Spleen (tissue), 11 donors: ENCODE measurements at regions not wholly inside any gene's neighbourhood (a gene's known extent, or its start where the extent isn't known, plus 50 kb on each side); places are given as distances from the start of the nearest gene placed in this dataset.
"Not testable (repeated sequence)": the region's sequence is repeated elsewhere in the genome, so short reads cannot be mapped to it uniquely, and the experiment has no call there.

Source experiments
- DNase-seq: peaks from one replicate; pipeline ENCODE4 v3.0.0-alpha.2; 2020
- H3K27ac ChIP-seq, 8 donors: fragments of 200-600 bp; sonication (generic) in 7 of 8; 1 replicate in 4 of 8; 2 replicates in 4 of 8; pipeline versions ENCODE4 v1.5.0 to v1.8.0; 2016 to 2021; ENCODE audit warnings: inconsistent platforms in 4 of 8, mild to moderate bottlenecking in 4 of 8, moderate library complexity in 1 of 8
- H3K27me3 ChIP-seq, 7 donors: fragments of 200-600 bp; sonication (generic) in 6 of 7; replicated peaks in 1 of 7; 1 replicate in 4 of 7; 2 replicates in 3 of 7; pipeline versions ENCODE4 v1.5.0 to v1.8.0; 2016 to 2021; ENCODE audit warnings: inconsistent platforms in 3 of 7, mild to moderate bottlenecking in 1 of 7
- H3K36me3 ChIP-seq, 6 donors: fragments of 200-600 bp; sonication (generic) in 5 of 6; 1 replicate in 4 of 6; 2 replicates in 2 of 6; pipeline versions ENCODE4 v1.5.0 to v1.8.0; 2016 to 2021; ENCODE audit warnings: inconsistent platforms in 2 of 6
- H3K4me1 ChIP-seq, 6 donors: fragments of 200-600 bp; sonication (generic) in 5 of 6; 1 replicate in 3 of 6; 2 replicates in 3 of 6; pipeline versions ENCODE4 v1.5.0 to v1.8.0; 2016 to 2021; ENCODE audit warnings: inconsistent platforms in 3 of 6
- H3K4me3 ChIP-seq, 8 donors: fragments of 200-600 bp; sonication (generic) in 7 of 8; 1 replicate in 4 of 8; 2 replicates in 4 of 8; pipeline versions ENCODE4 v1.5.0 to v1.8.0; 2016 to 2021; ENCODE audit warnings: inconsistent platforms in 4 of 8, mild to moderate bottlenecking in 4 of 8, moderate library complexity in 2 of 8
- H3K9me3 ChIP-seq, 8 donors: fragments of 200-600 bp; sonication (generic) in 7 of 8; 1 replicate in 4 of 8; 2 replicates in 4 of 8; pipeline versions ENCODE4 v1.5.0 to v1.8.0; 2016 to 2021; ENCODE audit warnings: inconsistent platforms in 4 of 8
- CTCF ChIP-seq, 11 experiments: fragments of 200-600 bp in 7 of 11; fragments of 450-650 bp in 4 of 11; sonication (generic) in 4 of 11; IDR thresholded peaks in 8 of 11; conservative IDR thresholded peaks in 3 of 11; 1 replicate in 7 of 11; 2 replicates in 4 of 11; pipeline versions ENCODE4 v1.4.0 to v1.8.0; 2016 to 2021; ENCODE audit warnings: antibody characterized with exemption in 11 of 11, inconsistent platforms in 4 of 11, mild to moderate bottlenecking in 1 of 11
- POLR2A ChIP-seq, 3 donors: fragments of 450-650 bp; IDR thresholded peaks; one replicate each; pipeline ENCODE4 v1.5.1; 2017; ENCODE audit warnings: antibody characterized with exemption in 3 of 3, mild to moderate bottlenecking in 1 of 3
- POLR2AphosphoS5 ChIP-seq, 3 donors: sonication (generic); formaldehyde crosslinking; IDR thresholded peaks; one replicate each; pipeline ENCODE4 v1.5.1; 2017; ENCODE audit warnings: antibody characterized with exemption in 3 of 3
- WGBS, 5 donors: extraction: QIAGEN DNeasy Blood & Tissue Kit in 3 of 5; methylation state at CpG; one replicate each; pipeline versions ENCODE4 v1.1.5 to v1.1.7; 2013 to 2018; 5-methylcytosine and 5-hydroxymethylcytosine counted together
- intact Hi-C: fragments of 100-400 bp; cut with DNase I; formaldehyde crosslinking; loops from one replicate; pipeline ENCODE4 v1.15.0; 2023; ENCODE audit warnings: low total_unique reads
- donor health status: healthy with polysubstance abuse.
- donor health status: DM: no; HTN: no; CAD: no; lungs with moderate emphysema.
- donor health status: DM: no; HTN: no; CAD: no.
- donor health status: Bipolar disorder and iron deficiency.
- donor health status: healthy.
- donor health status: DM: no; HTN: no; CAD: no.
- donor health status: DM: yes; HTN: yes; CAD: no.

GRCh38 chr12:60230056-60230455, 634.2 kb downstream of the SLC16A7 start:
- Histone ChIP-seq H3K4me3 (no peak overlapping the region), H3K9me3 (peaks cover 0 to 26% (median 3%) of the 10 kb centered on the region in 8 donors), H3K27ac (no peak overlapping the region), H3K27me3 (no peaks in the 10 kb centered on the region), H3K4me1 (no peaks in the 10 kb centered on the region), H3K36me3 (no peaks in the 10 kb centered on the region)
- WGBS, 5 donors, result 84 to 92% (median 89%) methylated on average over 4 of the region's 4 CpGs
- no peak for DNase-seq
- TF ChIP-seq POLR2AphosphoS5 (IDR thresholded peaks at IDR 0.05), result no peak
- no peak for TF ChIP-seq POLR2A (IDR thresholded peaks at IDR 0.05)
- TF ChIP-seq CTCF (IDR thresholded peaks at IDR 0.05 in 8 of 11, conservative IDR thresholded peaks at IDR 0.05 in 3 of 11), result no peak
- intact Hi-C loops, result no loop called here

DNA sequence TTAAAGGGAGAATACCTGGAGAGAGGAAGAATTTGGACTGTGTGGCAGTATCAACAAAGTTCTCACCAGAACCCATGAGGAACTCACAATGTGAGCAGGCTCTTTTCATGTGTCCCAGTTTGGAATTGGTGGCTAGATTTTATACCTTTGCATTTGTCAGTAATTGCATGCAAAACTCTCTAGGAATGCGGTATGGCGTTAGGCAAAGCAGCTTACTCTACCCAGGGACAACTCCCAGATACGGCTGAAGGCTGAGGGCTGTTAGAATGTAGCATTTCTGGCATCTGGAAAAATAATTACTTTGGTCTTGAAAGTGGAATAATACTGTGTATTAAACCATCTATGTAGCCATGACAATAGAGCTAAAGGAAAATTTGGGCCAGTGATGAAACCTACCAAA, 635.5 kb downstream of the SLC16A7 start:
- TF ChIP-seq POLR2AphosphoS5 (IDR thresholded peaks at IDR 0.05) (no peak), CTCF (IDR thresholded peaks at IDR 0.05 in 8 of 11, conservative IDR thresholded peaks at IDR 0.05 in 3 of 11) (no peak), POLR2A (IDR thresholded peaks at IDR 0.05) (no peak)
- Histone ChIP-seq H3K36me3 (no peaks in the 10 kb centered on the region), H3K27me3 (no peaks in the 10 kb centered on the region), H3K4me1 (no peaks in the 10 kb centered on the region), H3K27ac (no peak overlapping the region), H3K9me3 (peaks cover 0 to 20% (median 3%) of the 10 kb centered on the region in 8 donors), H3K4me3 (no peak overlapping the region)
- DNase-seq, result no peak
- 73 to 93% (median 90%) methylated on average over 3 of the region's 3 CpGs for WGBS, 5 donors
- intact Hi-C loops, result no loop called here

GRCh38 chr12:60231976-60232907, 636.4 kb downstream of the SLC16A7 start:
- Histone ChIP-seq H3K27ac (no peak overlapping the region), H3K36me3 (no peaks in the 10 kb centered on the region), H3K4me3 (no peak overlapping the region), H3K9me3 (peaks cover 0 to 20% (median 3%) of the 10 kb centered on the region in 8 donors), H3K4me1 (no peaks in the 10 kb centered on the region), H3K27me3 (no peaks in the 10 kb centered on the region)
- TF ChIP-seq POLR2A (IDR thresholded peaks at IDR 0.05) (no peak), CTCF (IDR thresholded peaks at IDR 0.05 in 8 of 11, conservative IDR thresholded peaks at IDR 0.05 in 3 of 11) (no peak), POLR2AphosphoS5 (IDR thresholded peaks at IDR 0.05) (no peak)
- DNase-seq, result no peak
- intact Hi-C loops, result no loop called here
- 75 to 83% (median 79%) methylated on average over 7 of the region's 7 CpGs for WGBS, 5 donors

DNA sequence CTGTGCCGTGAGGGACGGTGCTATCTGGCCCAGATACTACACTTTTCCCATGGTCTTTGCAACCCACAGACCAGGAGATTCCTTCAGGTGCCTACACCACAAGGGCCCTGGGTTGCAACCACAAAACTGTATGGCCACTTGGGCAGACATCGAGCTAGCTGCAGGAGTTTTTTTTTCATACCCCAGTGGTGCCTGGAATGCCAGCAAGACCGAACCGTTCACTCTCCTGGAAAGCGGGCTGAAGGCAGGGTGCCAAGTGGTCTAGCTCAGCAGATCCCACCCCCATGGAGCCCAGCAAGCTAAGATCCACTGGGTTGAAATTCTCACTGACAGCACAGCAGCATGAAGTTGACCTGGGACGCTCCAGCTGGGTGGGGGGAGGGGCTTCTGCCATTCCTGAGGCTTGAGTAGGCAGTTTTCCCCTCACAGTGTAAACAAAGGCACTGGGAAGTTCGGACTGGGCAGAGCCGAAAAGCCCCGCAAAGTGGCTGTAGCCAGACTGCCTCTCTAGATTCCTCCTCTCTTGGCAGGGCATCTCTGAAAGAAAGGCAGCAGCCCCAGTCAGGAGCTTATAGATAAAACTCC, 638.9 kb downstream of the SLC16A7 start:
- H3K27me3 ChIP-seq, DNase-seq, H3K36me3 ChIP-seq, H3K27ac ChIP-seq, intact Hi-C loops, H3K4me1 ChIP-seq, H3K4me3 ChIP-seq: not testable (repeated sequence)
- 77 to 90% (median 90%) methylated on average over 5 to 10 of the region's 10 CpGs for WGBS, 5 donors
- H3K9me3 ChIP-seq, result peaks cover 0 to 32% (median 15%) of the 10 kb centered on the region in 8 donors
